ENCODE measurements at regions not wholly inside any gene's neighbourhood (a gene's known extent, or its start where the extent isn't known, plus 50 kb on each side); places are given as distances from the start of the nearest gene placed in this dataset.

DNA sequence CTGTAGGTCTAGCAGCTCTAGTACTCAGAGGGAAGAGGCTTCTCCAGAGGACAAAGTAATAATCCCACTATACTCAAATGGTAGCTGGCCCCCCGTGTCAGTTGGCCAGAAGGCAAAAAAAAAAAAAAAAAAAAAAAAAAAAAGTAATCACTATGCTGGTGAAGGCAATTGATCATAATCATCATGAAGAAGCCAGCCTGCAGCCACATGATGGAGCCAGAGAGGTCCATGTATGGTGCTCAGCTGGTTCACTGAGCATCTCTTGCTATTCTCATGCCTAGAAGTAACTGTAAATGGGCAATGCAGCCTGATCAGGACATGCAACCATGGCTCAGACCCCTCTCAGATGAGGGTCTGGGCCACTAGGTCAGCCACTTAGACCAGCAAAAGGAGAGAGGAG lies 378.8 kb downstream of the MED13L start:
- no peaks in the 10 kb centered on the region for H4K20me1 ChIP-seq (replicated peaks; ENCODE audit: control insufficient read depth, extremely low read depth, insufficient read depth, low read length)
- no peaks in the 10 kb centered on the region for H3K36me3 ChIP-seq (ENCODE audit: control insufficient read depth in 2 of 2, extremely low read depth in 1 of 2, insufficient read depth in 2 of 2, low read length in 2 of 2)
- DNase-seq (ENCODE audit: low read depth, low spot score) (no peak), FAIRE-seq (no peak)
- dilution Hi-C loops (cut with MboI; ENCODE audit: extremely low pct_ligation_motif_present, low sequenced_read_pairs) (no loop called here), intact Hi-C loops (cut with micrococcal nuclease) (no loop called here)
- no peak overlapping the region for H3K4me3 ChIP-seq (replicated peaks in 1 of 3; ENCODE audit: insufficient read depth in 1 of 3, low read depth in 1 of 3, low read length in 3 of 3)
- CTCF ChIA-PET: interaction anchor here (1.5 kb wide), 1 partner anchor 19 kb away, joined by 4 read pairs; no protein-coding TSS in a partner anchor
- H3K4me2 ChIP-seq (ENCODE audit: insufficient read depth, low read length): no peak overlapping the region
- H3K27me3 ChIP-seq (ENCODE audit: control insufficient read depth in 2 of 2, insufficient read depth in 2 of 2, low read length in 2 of 2): no peaks in the 10 kb centered on the region
- no TSS peak for BruUV-seq (replicated peaks)
- H3K9ac ChIP-seq (replicated peaks; ENCODE audit: extremely low read depth, insufficient read depth, low read length): no peak overlapping the region
- H2AFZ ChIP-seq (ENCODE audit: low read depth, low read length): no peak overlapping the region
- POLR2A ChIA-PET: no interaction called here
- H3K9me3 ChIP-seq (replicated peaks; ENCODE audit: control insufficient read depth, insufficient read depth, low read length): no peaks in the 10 kb centered on the region
- H3K79me2 ChIP-seq (ENCODE audit: control insufficient read depth, insufficient read depth, low read length): no peaks in the 10 kb centered on the region
- no peaks in the 10 kb centered on the region for H3K9me1 ChIP-seq (replicated peaks; ENCODE audit: control insufficient read depth, extremely low read depth, insufficient read depth, low read length)
- TF ChIP-seq MYC (IDR thresholded peaks at IDR 0.05; ENCODE audit: low read depth, low read length) (no peak), GATA2 (IDR thresholded peaks at IDR 0.05; ENCODE audit: insufficient read depth, insufficient read length, low read depth, low read length) (no peak), POLR2A (IDR thresholded peaks at IDR 0.05; ENCODE audit: low read depth, low read length) (no peak), EZH2 (IDR thresholded peaks at IDR 0.05; ENCODE audit: borderline replicate concordance, low read depth, low read length, severe bottlenecking) (no peak), FOS (IDR thresholded peaks at IDR 0.05; ENCODE audit: borderline replicate concordance, insufficient read depth, low read length) (no peak), POLR2AphosphoS5 (IDR thresholded peaks at IDR 0.05; ENCODE audit: insufficient read depth, low read depth, low read length) (no peak)
- TF ChIP-seq, protein P1, sequence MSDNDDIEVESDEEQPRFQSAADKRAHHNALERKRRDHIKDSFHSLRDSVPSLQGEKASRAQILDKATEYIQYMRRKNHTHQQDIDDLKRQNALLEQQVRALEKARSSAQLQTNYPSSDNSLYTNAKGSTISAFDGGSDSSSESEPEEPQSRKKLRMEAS (IDR thresholded peaks at IDR 0.05; ENCODE audit: insufficient read depth, insufficient read length): no peak
- H3K4me1 ChIP-seq (ENCODE audit: control insufficient read depth, extremely low read depth, insufficient read depth, low read length): no peaks in the 10 kb centered on the region
- no peak overlapping the region for H3K27ac ChIP-seq (ENCODE audit: insufficient read depth, low read depth, low read length)

DNA sequence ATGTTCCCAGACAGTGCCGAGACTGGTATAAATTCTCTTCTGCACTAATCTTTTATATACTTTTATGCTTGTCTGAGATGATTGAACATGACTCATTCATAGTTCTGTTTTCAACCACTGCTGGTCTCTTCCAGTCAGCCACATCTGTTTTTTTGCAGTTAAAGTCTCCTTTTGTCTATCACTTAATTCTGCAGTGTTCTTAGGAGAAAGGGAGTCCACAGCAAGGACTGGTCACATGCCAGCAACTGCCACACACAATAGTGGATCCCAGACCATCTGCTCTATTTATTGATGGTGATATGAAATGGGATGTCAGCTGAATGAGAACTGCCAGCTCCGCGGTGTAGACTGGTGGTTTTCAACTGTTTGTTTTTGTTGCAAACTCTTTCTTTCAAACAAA lies 379.8 kb downstream of the MED13L start:
- no peak for DNase-seq (ENCODE audit: low read depth, low spot score)
- Histone ChIP-seq H4K20me1 (replicated peaks; ENCODE audit: control insufficient read depth, extremely low read depth, insufficient read depth, low read length) (no peaks in the 10 kb centered on the region), H3K9me1 (replicated peaks; ENCODE audit: control insufficient read depth, extremely low read depth, insufficient read depth, low read length) (no peaks in the 10 kb centered on the region), H2AFZ (ENCODE audit: low read depth, low read length) (no peak overlapping the region), H3K4me3 (replicated peaks in 1 of 3; ENCODE audit: insufficient read depth in 1 of 3, low read depth in 1 of 3, low read length in 3 of 3) (no peak overlapping the region), H3K27me3 (ENCODE audit: control insufficient read depth in 2 of 2, insufficient read depth in 2 of 2, low read length in 2 of 2) (no peaks in the 10 kb centered on the region), H3K4me2 (ENCODE audit: insufficient read depth, low read length) (no peak overlapping the region), H3K4me1 (ENCODE audit: control insufficient read depth, extremely low read depth, insufficient read depth, low read length) (no peaks in the 10 kb centered on the region), H3K79me2 (ENCODE audit: control insufficient read depth, insufficient read depth, low read length) (no peaks in the 10 kb centered on the region), H3K9me3 (replicated peaks; ENCODE audit: control insufficient read depth, insufficient read depth, low read length) (no peaks in the 10 kb centered on the region), H3K27ac (ENCODE audit: insufficient read depth, low read depth, low read length) (no peak overlapping the region), H3K36me3 (ENCODE audit: control insufficient read depth in 2 of 2, extremely low read depth in 1 of 2, insufficient read depth in 2 of 2, low read length in 2 of 2) (no peaks in the 10 kb centered on the region), H3K9ac (replicated peaks; ENCODE audit: extremely low read depth, insufficient read depth, low read length) (no peak overlapping the region)
- POLR2A ChIA-PET: no interaction called here
- no peak for TF ChIP-seq POLR2A (IDR thresholded peaks at IDR 0.05; ENCODE audit: low read depth, low read length)
- intact Hi-C loops (cut with micrococcal nuclease): no loop called here
- CTCF ChIA-PET: interaction anchor here (1.5 kb wide), 1 partner anchor 20 kb away, joined by 4 read pairs; no protein-coding TSS in a partner anchor
- no peak for FAIRE-seq
- no TSS peak for BruUV-seq (replicated peaks)
- dilution Hi-C loops (cut with MboI; ENCODE audit: extremely low pct_ligation_motif_present, low sequenced_read_pairs): no loop called here

All from endothelial cell of umbilical vein (primary cell).